Activated CD4-positive, alpha-beta T cell treated with anti-CD3 and anti-CD28 coated beads, Interleukin-2, amount 10 ng/mL, durations not matched to agents 24 days and 14 days (primary cell): ENCODE measurements at regions not wholly inside any gene's neighbourhood (a gene's known extent, or its start where the extent isn't known, plus 50 kb on each side); places are given as distances from the start of the nearest gene placed in this dataset.

Experiments used
- DNase-seq: peaks from one replicate; pipeline ENCODE4 v3.0.0; 2022
- H3K27ac Mint-ChIP-seq: one replicate; pipeline ENCODE4 v1.8.0; 2022; ENCODE audit warnings: mild to moderate bottlenecking, mixed read lengths
- H3K27me3 Mint-ChIP-seq: one replicate; pipeline ENCODE4 v1.8.0; 2022; ENCODE audit warnings: mixed read lengths
- H3K36me3 Mint-ChIP-seq: one replicate; pipeline ENCODE4 v1.8.0; 2022; ENCODE audit warnings: low read depth, mild to moderate bottlenecking, mixed read lengths
- H3K4me1 Mint-ChIP-seq: one replicate; pipeline ENCODE4 v1.8.0; 2021; ENCODE audit warnings: mixed read lengths
- H3K4me3 Mint-ChIP-seq: one replicate; pipeline ENCODE4 v1.8.0; 2022; ENCODE audit warnings: mild to moderate bottlenecking, moderate library complexity, mixed read lengths
- H3K9me3 Mint-ChIP-seq: one replicate; pipeline ENCODE4 v1.8.0; 2021; ENCODE audit warnings: mixed read lengths
- intact Hi-C: fragments of 100-400 bp; cut with micrococcal nuclease; formaldehyde crosslinking; loops from one replicate; pipeline ENCODE4 v1.15.1; 2023

DNA sequence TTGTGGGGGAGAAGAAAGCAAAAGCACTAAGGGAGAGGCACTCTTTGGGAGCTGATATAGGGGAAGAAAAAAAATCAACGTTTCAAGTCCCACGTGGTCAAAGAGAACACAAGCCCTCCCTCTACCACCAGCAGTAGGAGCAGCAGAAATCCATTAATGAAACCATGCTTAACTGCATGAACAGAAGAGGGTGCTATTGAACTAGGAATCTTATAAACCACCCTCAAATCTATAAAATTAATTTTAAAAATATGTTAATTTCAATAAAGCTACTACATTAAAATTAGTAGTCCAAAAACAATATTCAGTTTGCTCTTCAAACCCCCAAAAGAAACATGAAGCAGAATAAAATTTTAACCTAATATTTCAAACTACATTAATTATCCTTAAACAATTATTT, 147.8 kb downstream of the TMEM18 start:
- peaks cover 4% of the 10 kb centered on the region for H3K9me3 Mint-ChIP-seq
- H3K4me3 Mint-ChIP-seq = no peak overlapping the region
- H3K36me3 Mint-ChIP-seq = no peaks in the 10 kb centered on the region
- no peak for DNase-seq
- no peaks in the 10 kb centered on the region for H3K4me1 Mint-ChIP-seq
- intact Hi-C loops = no loop called here
- H3K27me3 Mint-ChIP-seq = peaks cover 6% of the 10 kb centered on the region
- H3K27ac Mint-ChIP-seq = no peak overlapping the region

DNA sequence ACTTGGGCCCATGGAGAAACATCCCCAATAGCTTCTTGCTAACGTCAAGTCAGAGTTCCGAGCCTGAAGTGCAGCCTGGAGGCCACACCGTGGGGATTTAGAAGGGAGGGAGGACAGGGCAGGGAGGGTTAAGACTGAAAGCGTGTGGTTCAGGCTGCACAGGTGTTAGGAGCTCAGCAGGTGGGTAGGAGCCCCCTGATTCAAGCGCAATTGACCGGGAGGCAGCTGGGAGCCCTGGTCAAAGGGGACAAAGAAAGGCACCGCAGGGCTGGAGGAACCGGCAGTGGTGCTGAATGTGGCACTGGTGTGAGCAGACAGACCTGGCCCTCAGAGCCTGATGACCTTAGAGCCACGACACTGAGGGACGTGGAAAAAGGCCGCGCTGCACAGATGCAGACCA, 149.6 kb downstream of the TMEM18 start:
- Mint-ChIP-seq H3K4me3 (no peak overlapping the region), H3K36me3 (no peaks in the 10 kb centered on the region), H3K27ac (no peak overlapping the region), H3K27me3 (peaks cover 2% of the 10 kb centered on the region), H3K9me3 (no peaks in the 10 kb centered on the region), H3K4me1 (no peaks in the 10 kb centered on the region)
- no peak for DNase-seq
- intact Hi-C loops = no loop called here

DNA sequence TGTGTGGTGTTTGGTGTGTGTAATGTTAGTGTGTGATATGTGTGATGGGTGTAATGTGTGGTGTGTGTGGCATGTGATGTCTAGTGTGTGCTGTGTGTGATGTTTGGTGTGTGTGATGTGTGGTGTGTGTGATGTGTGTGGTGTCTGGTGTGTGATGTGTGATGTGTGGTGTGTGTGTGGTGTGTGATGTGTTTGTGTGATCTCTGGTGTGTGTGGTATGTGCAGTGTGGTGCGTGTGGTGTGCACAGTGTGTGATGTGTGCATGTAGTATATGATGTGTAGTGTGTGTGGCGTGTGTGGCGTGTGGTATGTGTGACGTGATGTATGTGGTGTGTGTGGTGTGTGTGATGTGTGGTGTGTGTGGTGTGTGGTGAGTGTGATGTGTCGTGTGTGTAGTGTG, 150.3 kb downstream of the TMEM18 start:
- Mint-ChIP-seq H3K36me3 (no peaks in the 10 kb centered on the region), H3K9me3 (no peaks in the 10 kb centered on the region), H3K27ac (no peak overlapping the region), H3K27me3 (peaks cover 2% of the 10 kb centered on the region), H3K4me1 (no peaks in the 10 kb centered on the region), H3K4me3 (no peak overlapping the region)
- intact Hi-C loops = no loop called here
- no peak for DNase-seq

DNA sequence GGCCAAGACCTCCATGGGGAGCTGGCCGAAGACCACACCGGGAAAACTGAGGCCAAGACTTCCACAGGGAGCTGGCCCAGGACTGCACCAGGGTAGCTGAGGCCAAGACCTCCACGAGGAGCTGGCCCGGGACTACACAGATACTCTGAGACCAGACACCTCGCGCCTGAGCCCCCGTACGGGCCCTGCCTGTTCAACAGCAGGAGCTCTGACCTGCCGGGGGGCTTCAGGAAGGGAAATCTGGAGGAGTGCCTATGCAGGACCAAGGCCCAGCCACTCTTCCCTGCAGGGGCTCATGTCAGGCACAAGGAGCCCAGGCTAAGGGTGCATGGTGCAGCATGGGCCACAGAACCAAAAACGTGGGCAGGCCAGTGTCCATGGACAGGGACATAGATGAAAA, 151.6 kb downstream of the TMEM18 start:
- intact Hi-C loops = no loop called here
- no peak for DNase-seq
- peaks cover 2% of the 10 kb centered on the region for H3K27me3 Mint-ChIP-seq
- H3K4me1 Mint-ChIP-seq = no peaks in the 10 kb centered on the region
- H3K4me3 Mint-ChIP-seq = no peak overlapping the region
- no peaks in the 10 kb centered on the region for H3K9me3 Mint-ChIP-seq
- no peaks in the 10 kb centered on the region for H3K36me3 Mint-ChIP-seq
- H3K27ac Mint-ChIP-seq = no peak overlapping the region

DNA sequence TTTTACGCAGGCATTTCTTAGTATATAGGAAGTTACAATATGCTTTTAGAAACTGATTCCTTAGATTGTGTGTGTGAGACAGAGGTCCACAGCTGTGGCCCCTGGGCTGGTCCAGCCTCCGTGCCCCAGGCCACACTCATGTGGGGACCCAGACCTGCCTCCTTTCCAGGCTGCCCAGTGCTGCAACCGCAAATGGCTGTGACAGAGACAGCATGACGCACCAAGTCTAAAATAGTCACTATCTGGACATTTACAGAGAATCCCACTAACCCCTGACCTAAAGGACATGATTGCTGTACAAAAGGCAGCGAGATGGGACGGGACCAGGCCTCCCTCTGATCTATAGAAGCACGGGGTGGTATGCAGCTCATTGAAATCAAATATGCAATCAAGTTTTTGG, 152.2 kb downstream of the TMEM18 start:
- no peaks in the 10 kb centered on the region for H3K9me3 Mint-ChIP-seq
- no peak overlapping the region for H3K27ac Mint-ChIP-seq
- intact Hi-C loops = no loop called here
- H3K27me3 Mint-ChIP-seq = peaks cover 2% of the 10 kb centered on the region
- H3K4me3 Mint-ChIP-seq = no peak overlapping the region
- H3K36me3 Mint-ChIP-seq = no peaks in the 10 kb centered on the region
- no peaks in the 10 kb centered on the region for H3K4me1 Mint-ChIP-seq
- no peak for DNase-seq

DNA sequence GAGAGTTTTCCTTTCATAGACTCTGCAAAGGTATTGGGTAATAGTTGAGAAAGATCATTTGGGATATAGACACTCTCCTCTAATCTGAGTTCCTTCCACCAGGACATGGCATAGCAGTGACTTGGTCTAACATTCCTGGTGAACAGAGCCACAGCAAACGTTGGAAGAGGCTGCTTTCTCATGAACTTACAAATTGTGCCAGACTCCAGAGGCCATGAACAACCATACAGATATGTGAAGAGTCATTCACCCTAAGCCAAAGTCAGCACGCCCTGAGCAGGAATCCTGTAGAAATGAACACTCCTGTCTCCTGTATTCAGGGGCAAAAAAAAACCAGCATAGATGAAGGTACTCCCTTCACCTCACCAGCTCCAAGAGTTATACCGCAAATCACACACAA, 152.8 kb downstream of the TMEM18 start:
- H3K27me3 Mint-ChIP-seq = peaks cover 2% of the 10 kb centered on the region
- no peaks in the 10 kb centered on the region for H3K4me1 Mint-ChIP-seq
- H3K27ac Mint-ChIP-seq = no peak overlapping the region
- H3K9me3 Mint-ChIP-seq = no peaks in the 10 kb centered on the region
- no peak overlapping the region for H3K4me3 Mint-ChIP-seq
- no peaks in the 10 kb centered on the region for H3K36me3 Mint-ChIP-seq
- no peak for DNase-seq
- intact Hi-C loops = no loop called here

DNA sequence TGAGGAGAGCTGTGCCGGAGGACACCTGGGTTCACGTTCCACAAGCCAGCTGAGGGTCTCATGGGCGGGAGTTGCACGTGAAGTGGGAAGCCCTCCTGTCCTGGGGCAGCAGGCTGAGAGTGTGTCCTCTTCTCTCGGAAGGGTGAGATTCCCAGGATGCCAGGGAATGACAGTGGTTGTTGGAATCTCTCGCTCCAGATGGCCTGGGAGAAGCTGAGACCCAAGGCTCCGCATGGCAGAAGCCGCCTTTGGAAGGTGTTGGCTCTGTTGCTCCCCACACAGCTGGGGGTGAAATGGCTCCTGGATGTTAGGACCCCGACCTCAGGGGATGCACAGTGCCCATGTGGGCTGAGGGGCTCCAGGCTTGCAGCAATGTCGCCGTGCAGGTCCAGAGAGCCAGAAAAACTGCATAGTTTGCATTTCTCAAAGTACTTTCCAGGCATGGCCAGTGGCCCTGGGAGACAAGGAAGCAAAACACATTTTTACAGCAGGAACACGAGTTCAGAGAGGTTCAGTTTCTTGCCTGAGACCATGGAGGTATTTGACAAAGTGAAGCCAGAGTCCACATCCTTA, 153.4 kb downstream of the TMEM18 start:
- H3K36me3 Mint-ChIP-seq = no peaks in the 10 kb centered on the region
- H3K27me3 Mint-ChIP-seq = no peaks in the 10 kb centered on the region
- H3K4me3 Mint-ChIP-seq = no peak overlapping the region
- no peak for DNase-seq
- no peaks in the 10 kb centered on the region for H3K9me3 Mint-ChIP-seq
- intact Hi-C loops = no loop called here
- no peak overlapping the region for H3K27ac Mint-ChIP-seq
- H3K4me1 Mint-ChIP-seq = no peaks in the 10 kb centered on the region

DNA sequence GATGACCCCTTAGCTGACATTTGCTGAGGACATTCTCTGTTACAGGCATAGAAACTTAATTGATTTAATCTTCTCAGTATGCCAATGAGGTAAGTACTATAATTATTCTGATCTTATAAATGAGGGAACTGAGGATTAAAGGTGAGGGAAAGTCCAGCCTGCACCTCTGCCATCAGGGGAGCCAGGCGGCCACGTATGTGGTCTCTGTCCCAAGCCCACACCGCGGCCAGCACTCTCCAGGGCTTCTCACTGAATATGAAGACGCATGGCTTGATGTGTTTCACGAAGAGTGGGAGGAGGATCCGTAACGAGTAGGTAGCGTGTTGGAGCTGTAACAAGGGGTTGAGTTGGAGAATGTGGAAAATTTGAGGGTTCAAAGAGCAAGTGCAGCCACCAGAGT, 154.4 kb downstream of the TMEM18 start:
- intact Hi-C loops = no loop called here
- no peak for DNase-seq
- no peaks in the 10 kb centered on the region for H3K36me3 Mint-ChIP-seq
- no peak overlapping the region for H3K27ac Mint-ChIP-seq
- H3K27me3 Mint-ChIP-seq = no peaks in the 10 kb centered on the region
- no peaks in the 10 kb centered on the region for H3K4me1 Mint-ChIP-seq
- H3K4me3 Mint-ChIP-seq = no peak overlapping the region
- no peaks in the 10 kb centered on the region for H3K9me3 Mint-ChIP-seq

DNA sequence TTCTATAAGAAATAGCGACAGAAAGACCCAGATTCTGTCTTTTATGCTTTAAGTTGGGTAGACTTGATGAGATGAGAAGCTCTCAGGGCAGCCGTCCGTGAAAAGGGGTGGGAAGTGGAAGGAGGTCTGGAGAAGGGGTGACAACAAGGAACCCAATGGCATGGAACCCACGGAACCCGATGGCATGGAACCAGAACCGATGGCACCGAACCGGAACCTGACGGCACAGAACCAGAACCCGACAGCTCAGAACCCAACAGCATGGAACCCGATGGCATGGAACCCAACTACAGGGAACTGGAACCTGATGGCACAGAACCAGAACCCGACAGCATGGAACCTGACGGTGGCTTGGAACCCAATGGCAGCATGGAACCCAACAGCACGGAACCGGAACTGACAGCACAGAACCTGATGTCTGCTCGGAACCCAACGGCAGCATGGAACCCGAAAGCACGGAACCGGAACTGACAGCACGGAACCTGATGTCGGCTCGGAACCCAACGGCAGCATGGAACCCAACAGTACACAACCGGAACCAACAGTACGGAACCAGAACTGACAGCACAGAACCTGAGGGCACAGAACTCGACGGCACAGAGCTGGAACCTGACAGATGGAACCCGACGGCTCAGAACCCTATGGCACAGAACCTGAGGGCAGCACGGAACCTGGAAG, 155.2 kb downstream of the TMEM18 start:
- H3K9me3 Mint-ChIP-seq = no peaks in the 10 kb centered on the region
- H3K27me3 Mint-ChIP-seq = no peaks in the 10 kb centered on the region
- intact Hi-C loops = no loop called here
- H3K36me3 Mint-ChIP-seq = no peaks in the 10 kb centered on the region
- H3K4me3 Mint-ChIP-seq = no peak overlapping the region
- DNase-seq = no peak
- no peaks in the 10 kb centered on the region for H3K4me1 Mint-ChIP-seq
- no peak overlapping the region for H3K27ac Mint-ChIP-seq

DNA sequence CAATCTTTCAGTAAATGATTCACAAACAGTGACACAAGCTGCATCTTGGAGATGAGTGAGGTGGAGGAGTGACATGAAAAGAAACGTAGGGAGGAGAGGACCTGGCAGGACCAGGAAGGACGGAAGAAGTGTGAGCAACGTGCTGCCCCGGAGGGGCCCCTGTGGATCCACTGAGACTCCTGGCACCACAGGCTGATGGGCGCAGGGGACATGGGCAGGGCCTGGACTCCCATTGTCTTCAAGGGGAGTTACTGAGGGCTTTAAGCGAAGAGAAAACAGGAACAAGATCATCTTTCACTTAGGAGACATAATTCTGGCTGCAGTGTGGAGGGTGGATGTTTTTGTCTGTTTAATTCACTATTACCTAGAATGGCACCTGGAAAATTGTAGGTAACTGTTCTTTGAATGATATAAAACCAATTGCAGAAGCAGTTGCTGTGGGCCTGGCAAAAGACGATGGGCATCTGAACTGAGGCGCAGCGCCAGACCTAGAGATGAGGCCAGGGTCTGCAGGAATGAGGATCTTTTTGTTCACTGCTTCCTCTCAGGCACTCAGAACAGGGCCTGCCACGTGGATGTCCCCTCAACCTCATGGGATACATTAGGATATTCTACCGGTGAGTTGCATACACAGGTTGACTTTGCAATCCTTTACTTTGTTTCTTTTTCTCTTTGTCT, 156.4 kb downstream of the TMEM18 start:
- no peak for DNase-seq
- intact Hi-C loops = no loop called here

DNA sequence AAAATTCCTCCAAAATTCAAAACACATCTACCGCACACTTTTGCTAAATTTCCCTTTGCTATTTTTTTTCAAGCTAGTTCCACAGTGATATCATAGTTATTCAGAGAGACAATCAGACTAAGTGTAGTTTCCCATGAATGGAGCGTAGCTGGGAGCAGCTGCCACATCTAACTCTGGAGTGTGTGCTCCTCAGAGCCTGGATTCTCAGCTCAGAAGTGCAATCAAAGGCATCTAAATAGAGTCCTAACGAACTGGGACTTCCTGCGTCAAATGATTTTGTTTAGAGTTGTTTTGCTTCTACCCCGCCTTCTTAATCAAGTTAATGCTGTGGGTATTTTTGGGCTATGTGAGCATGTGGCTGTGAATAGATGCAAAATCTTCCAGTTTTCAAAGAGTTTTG, 160.3 kb downstream of the TMEM18 start:
- intact Hi-C loops = no loop called here
- H3K4me3 Mint-ChIP-seq = no peak overlapping the region
- no peaks in the 10 kb centered on the region for H3K36me3 Mint-ChIP-seq
- DNase-seq = no peak
- H3K4me1 Mint-ChIP-seq = no peaks in the 10 kb centered on the region
- H3K9me3 Mint-ChIP-seq = no peaks in the 10 kb centered on the region
- H3K27me3 Mint-ChIP-seq = peaks cover 2% of the 10 kb centered on the region
- no peak overlapping the region for H3K27ac Mint-ChIP-seq

More for the DNA sequence above, 156.4 kb downstream of the TMEM18 start:
- Mint-ChIP-seq H3K4me3 (no peak overlapping the region), H3K36me3 (no peaks in the 10 kb centered on the region), H3K4me1 (no peaks in the 10 kb centered on the region), H3K9me3 (no peaks in the 10 kb centered on the region), H3K27ac (no peak overlapping the region), H3K27me3 (no peaks in the 10 kb centered on the region)

DNA sequence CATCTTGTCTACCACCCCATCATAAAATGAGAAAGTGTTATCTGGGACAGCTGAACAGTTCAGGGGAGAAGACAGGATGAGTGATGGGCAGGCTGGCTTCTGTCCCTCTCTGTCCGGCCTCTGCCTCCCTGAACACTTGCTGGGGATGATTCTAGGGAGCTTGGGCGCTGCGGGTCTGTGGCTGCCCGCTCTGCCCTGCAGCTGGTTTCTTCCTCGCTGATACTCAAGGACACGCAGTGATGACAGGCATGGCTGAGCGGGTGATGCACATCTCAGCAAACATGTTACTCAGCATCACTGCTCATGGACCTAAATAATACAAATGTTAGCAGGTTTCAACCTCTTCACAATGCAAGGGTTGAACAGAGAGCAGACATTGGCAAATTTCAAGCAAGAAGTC, 161.1 kb downstream of the TMEM18 start:
- Mint-ChIP-seq H3K9me3 (no peaks in the 10 kb centered on the region), H3K36me3 (no peaks in the 10 kb centered on the region), H3K4me3 (no peak overlapping the region), H3K4me1 (no peaks in the 10 kb centered on the region), H3K27ac (no peak overlapping the region), H3K27me3 (peaks cover 2% of the 10 kb centered on the region)
- intact Hi-C loops = no loop called here
- DNase-seq = no peak

DNA sequence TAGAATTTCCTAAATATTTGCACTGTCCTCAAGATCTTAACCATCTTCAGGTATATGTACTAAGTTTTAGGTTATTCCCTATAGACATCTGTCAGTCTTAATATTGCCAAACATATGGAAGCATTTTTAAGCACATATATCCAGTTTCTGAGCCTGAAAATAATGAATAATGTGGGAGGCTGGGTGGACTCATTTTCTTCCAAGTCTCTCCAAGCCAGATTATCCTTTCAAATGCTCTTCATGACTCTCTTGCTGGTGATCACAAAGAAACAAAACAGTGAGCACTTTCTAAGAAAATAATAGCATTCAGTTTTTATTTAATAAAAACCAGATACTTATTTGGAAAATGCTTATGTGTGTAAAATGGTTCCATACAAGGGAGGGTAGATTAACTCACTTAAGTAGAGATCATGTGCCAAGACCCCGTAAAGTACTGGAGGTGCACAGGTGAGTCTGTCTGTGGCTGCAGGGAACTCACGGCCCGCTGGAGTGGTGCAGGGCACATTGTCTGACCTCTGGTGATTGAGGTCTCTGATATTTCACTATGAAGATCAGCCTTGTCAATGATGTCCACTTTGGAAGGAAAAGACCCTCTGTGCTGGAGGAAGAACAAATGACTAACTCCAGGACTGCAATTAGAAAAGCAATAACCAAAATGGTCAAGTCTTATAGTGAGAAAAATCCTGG, 161.6 kb downstream of the TMEM18 start:
- no peaks in the 10 kb centered on the region for H3K36me3 Mint-ChIP-seq
- no peaks in the 10 kb centered on the region for H3K4me1 Mint-ChIP-seq
- H3K9me3 Mint-ChIP-seq = peaks cover 2% of the 10 kb centered on the region
- H3K27ac Mint-ChIP-seq = no peak overlapping the region
- DNase-seq = no peak
- no peak overlapping the region for H3K4me3 Mint-ChIP-seq
- intact Hi-C loops = no loop called here
- H3K27me3 Mint-ChIP-seq = peaks cover 2% of the 10 kb centered on the region

DNA sequence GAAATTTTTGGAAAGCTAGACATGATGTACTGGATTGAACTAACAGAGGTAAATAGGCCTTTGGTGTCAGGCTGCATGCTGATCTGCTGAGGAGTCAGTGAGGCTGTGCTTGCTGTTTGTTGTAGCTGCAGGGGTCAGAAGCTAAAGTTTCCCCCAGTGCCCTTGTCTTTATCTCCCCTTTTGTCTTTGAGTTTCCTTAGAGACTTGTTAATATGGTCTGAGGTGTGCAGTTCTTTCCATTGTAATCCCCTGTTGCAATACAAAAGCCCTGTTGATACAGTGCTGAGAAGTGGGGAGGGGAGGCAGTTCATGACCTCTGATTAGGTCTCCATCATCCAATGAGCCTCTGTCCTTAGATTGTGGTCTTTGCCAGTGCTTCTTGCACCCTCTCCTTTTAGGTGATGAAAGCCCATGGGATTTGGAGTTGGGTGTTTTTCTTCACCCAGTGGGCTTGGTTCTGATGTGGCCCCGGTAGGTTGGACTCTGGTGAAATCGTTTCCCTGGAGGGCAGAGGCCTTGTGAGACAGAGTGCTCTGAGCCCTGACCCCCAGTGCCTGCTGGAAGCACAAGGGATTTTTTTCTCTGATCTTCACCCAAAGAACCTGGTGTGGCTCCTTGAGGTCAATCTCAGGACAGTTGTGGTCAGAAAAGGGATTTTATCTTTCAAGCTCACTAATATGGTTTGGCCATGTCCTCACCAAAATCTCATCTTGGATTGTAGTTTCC, 163.1 kb downstream of the TMEM18 start:
- no peak overlapping the region for H3K4me3 Mint-ChIP-seq
- no peak for DNase-seq
- peaks cover 2% of the 10 kb centered on the region for H3K27me3 Mint-ChIP-seq
- no peaks in the 10 kb centered on the region for H3K4me1 Mint-ChIP-seq
- intact Hi-C loops = no loop called here
- no peaks in the 10 kb centered on the region for H3K36me3 Mint-ChIP-seq
- peaks cover 2% of the 10 kb centered on the region for H3K9me3 Mint-ChIP-seq
- no peak overlapping the region for H3K27ac Mint-ChIP-seq
